Neural crest cell (in vitro differentiated cells): ENCODE measurements at regions not wholly inside any gene's neighbourhood (a gene's known extent, or its start where the extent isn't known, plus 50 kb on each side); places are given as distances from the start of the nearest gene placed in this dataset.

Experiments
- DNase-seq: peaks from one replicate; pipeline ENCODE4 v3.0.0; 2021; ENCODE audit warnings: low read depth, mixed read lengths, low spot score
- H3K27ac Mint-ChIP-seq: one replicate; pipeline ENCODE4 v1.8.0; 2021; ENCODE audit warnings: mild to moderate bottlenecking, mixed read lengths; ENCODE audit not compliant: unreplicated experiment
- H3K27me3 Mint-ChIP-seq: 2 replicates; pipeline ENCODE4 v1.8.0; 2021; ENCODE audit warnings: low read depth, mild to moderate bottlenecking, mixed read lengths
- H3K36me3 Mint-ChIP-seq: 2 replicates; pipeline ENCODE4 v1.8.0; 2021; ENCODE audit warnings: low read depth, mild to moderate bottlenecking, mixed read lengths
- H3K4me1 Mint-ChIP-seq: 2 replicates; pipeline ENCODE4 v1.8.0; 2021; ENCODE audit warnings: mixed read lengths
- H3K4me3 Mint-ChIP-seq: one replicate; pipeline ENCODE4 v1.8.0; 2021; ENCODE audit warnings: mild to moderate bottlenecking, mixed read lengths
- H3K9me3 Mint-ChIP-seq: 2 replicates; pipeline ENCODE4 v1.8.0; 2021; ENCODE audit warnings: mixed read lengths
- TF ChIP-seq, protein P1 (sequence below): fragments of 200-600 bp; sonication (generic); conservative IDR thresholded peaks from 2 replicates; pipeline ENCODE4 v1.5.0; 2021; ENCODE audit warnings: antibody characterized with exemption, mild to moderate bottlenecking

DNA sequence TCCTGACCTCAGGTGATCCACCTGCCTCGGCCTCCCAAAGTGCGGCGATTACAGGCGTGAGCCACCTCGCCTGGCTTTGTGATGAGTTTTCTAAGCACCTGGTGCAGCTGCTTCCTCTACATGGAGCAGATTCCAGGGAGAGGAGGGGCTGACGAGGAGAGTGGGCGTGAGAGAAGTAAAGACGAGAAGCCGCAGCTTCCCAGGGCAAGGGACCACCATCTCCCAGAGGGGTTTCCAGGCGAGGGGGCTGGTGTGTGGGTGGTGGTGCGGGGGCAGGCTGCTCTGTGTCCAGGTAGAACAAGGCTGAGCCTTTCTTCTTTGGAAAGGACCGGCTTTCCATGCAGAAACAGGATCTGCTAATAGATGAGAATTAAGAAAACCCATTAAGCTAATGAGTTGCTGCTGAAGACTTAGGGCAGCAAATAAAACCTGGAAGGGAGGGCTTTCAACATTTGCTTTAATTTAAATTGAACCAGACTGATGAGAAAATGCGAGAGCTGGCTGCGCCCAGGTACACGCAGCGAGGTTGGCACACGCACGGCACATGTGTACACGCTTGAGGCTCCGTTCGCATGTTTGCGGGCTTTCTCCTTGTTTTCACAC is 236.7 kb downstream of the RBFOX3 start:
- DNase-seq: no peak
- H3K4me1 Mint-ChIP-seq: no peaks in the 10 kb centered on the region
- H3K27ac Mint-ChIP-seq: no peak overlapping the region
- TF ChIP-seq, protein P1, sequence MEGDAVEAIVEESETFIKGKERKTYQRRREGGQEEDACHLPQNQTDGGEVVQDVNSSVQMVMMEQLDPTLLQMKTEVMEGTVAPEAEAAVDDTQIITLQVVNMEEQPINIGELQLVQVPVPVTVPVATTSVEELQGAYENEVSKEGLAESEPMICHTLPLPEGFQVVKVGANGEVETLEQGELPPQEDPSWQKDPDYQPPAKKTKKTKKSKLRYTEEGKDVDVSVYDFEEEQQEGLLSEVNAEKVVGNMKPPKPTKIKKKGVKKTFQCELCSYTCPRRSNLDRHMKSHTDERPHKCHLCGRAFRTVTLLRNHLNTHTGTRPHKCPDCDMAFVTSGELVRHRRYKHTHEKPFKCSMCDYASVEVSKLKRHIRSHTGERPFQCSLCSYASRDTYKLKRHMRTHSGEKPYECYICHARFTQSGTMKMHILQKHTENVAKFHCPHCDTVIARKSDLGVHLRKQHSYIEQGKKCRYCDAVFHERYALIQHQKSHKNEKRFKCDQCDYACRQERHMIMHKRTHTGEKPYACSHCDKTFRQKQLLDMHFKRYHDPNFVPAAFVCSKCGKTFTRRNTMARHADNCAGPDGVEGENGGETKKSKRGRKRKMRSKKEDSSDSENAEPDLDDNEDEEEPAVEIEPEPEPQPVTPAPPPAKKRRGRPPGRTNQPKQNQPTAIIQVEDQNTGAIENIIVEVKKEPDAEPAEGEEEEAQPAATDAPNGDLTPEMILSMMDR: no peak
- no peaks in the 10 kb centered on the region for H3K36me3 Mint-ChIP-seq
- no peak overlapping the region for H3K4me3 Mint-ChIP-seq
- H3K27me3 Mint-ChIP-seq: peaks cover 41% of the 10 kb centered on the region
- no peaks in the 10 kb centered on the region for H3K9me3 Mint-ChIP-seq

DNA sequence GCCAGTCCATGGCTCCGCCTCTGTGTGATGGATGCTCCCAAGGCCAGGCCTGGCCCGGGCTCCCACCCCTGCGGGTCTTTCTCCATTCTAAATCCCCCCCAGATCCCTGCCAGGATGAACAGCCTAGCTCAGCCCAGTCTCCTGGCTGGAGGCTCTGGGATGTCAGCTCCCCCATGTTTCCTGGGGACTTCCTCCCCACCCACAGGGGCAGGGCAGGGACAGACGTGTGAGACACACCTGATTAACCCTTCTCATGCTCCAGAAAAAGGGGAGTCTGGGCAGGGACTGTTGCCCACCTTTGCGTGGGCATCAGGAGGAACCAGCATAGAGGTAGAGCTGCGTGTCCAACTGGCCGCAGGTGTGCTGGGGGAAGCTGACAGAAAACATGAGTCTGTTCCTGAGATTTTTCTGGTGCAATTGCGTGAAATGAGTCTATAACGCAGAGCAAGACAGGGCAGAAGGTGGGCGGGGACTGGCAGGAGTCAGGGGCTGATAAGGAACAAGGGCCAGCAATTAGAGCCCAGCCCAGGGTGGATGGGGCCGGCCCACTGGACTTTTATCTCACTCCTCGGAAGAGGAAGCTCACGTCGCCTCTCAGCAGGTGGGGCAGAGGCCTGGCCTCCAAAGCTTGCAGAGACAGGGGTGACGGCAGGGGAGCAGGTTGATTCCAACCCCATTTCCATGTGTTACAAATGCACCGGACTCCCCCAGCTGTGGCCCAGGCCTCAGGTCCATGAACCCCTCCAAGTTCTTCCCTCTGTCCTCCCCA is 238.2 kb downstream of the RBFOX3 start:
- Mint-ChIP-seq H3K36me3 (no peaks in the 10 kb centered on the region), H3K9me3 (no peaks in the 10 kb centered on the region), H3K27me3 (peaks cover 40% of the 10 kb centered on the region), H3K4me3 (no peak overlapping the region), H3K4me1 (no peaks in the 10 kb centered on the region), H3K27ac (peak overlapping the region; percentile 72)
- TF ChIP-seq, protein P1: no peak
- DNase-seq: no peak

DNA sequence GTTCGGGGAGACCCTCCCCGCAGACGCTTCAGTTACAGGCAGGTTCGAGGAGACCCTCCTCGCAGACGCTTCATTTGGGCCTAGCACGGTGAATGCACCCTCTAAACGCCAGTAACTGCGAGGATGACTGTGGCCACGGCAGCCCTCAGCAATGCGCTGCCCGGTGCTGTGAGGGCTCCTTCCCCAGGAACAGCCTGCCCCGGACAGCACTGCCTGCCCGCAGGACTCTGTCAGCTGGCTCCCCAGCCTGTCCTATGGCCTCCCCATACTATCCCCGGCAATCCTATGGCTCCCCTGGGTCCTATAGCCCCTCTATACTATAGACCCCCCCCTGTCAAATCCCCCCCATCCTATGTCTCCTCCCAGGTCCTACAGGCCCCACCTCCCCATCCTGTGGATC is 238.9 kb downstream of the RBFOX3 start:
- Mint-ChIP-seq H3K4me3 (no peak overlapping the region), H3K27me3 (peaks cover 40% of the 10 kb centered on the region), H3K36me3 (no peaks in the 10 kb centered on the region), H3K4me1 (no peaks in the 10 kb centered on the region), H3K9me3 (no peaks in the 10 kb centered on the region), H3K27ac (no peak overlapping the region)
- TF ChIP-seq, protein P1: no peak
- no peak for DNase-seq

DNA sequence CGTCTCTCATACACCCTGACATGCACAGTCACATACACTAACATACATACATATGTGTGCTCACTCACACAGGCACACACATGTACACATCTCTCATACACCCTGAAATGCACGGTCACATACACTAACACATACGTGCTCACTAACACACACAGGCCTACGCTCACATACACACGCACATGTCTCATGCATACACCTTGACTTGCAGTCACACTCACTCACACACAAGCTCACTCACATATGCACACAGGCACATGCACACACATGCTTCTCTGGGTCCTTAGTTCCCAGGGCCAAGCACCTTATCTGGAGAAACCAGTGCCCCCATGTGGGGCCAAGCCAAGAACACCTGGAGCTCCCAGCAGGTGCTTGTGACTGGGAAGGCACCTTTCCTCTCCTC is 240.3 kb downstream of the RBFOX3 start:
- no peak overlapping the region for H3K4me3 Mint-ChIP-seq
- H3K27ac Mint-ChIP-seq: no peak overlapping the region
- no peaks in the 10 kb centered on the region for H3K9me3 Mint-ChIP-seq
- H3K36me3 Mint-ChIP-seq: no peaks in the 10 kb centered on the region
- no peaks in the 10 kb centered on the region for H3K4me1 Mint-ChIP-seq
- peaks cover 42% of the 10 kb centered on the region for H3K27me3 Mint-ChIP-seq
- TF ChIP-seq, protein P1: no peak
- no peak for DNase-seq

DNA sequence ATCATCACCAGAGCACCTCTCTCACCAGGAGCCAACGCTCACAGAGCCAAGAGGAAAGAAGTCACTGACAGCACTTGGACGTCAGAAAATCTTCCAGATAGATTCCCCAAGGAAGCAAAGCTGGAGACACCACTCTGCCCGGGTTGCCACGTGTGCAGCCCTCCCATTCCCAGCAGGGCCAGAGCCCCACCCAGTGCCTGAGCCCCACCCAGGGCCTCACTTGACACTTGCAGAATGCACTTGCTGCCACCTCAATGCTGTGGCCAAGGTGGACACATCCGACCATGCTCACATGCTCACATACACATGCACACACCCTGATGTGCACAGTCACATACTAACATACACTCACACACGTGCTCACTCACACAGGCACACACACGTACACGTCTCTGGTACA is 240.7 kb downstream of the RBFOX3 start:
- no peaks in the 10 kb centered on the region for H3K36me3 Mint-ChIP-seq
- no peaks in the 10 kb centered on the region for H3K4me1 Mint-ChIP-seq
- H3K27ac Mint-ChIP-seq: no peak overlapping the region
- H3K9me3 Mint-ChIP-seq: no peaks in the 10 kb centered on the region
- no peak overlapping the region for H3K4me3 Mint-ChIP-seq
- peaks cover 45% of the 10 kb centered on the region for H3K27me3 Mint-ChIP-seq
- no peak for DNase-seq
- TF ChIP-seq, protein P1: no peak
